Esophagus squamous epithelium (tissue), 5 donors: ENCODE measurements at regions not wholly inside any gene's neighbourhood (a gene's known extent, or its start where the extent isn't known, plus 50 kb on each side); places are given as distances from the start of the nearest gene placed in this dataset.

Experiments
- DNase-seq: peaks from one replicate; lab custom pipeline; 2025; lab: John Stamatoyannopoulos, UW
- H3K27ac ChIP-seq, 4 donors: fragments of 200-600 bp; sonication (generic); one replicate each; pipeline ENCODE4 v1.5.1; 2016 to 2019; ENCODE audit warnings: mild to moderate bottlenecking in 1 of 4
- H3K27me3 ChIP-seq, 4 donors: fragments of 200-600 bp; sonication (generic); 1 replicate in 3 of 4; 2 replicates in 1 of 4; pipeline versions ENCODE4 v1.5.1 to v1.6.0; 2017 to 2021; ENCODE audit warnings: antibody characterized with exemption in 1 of 4
- H3K36me3 ChIP-seq, 3 donors: fragments of 200-600 bp; sonication (generic); one replicate each; pipeline ENCODE4 v1.5.1; 2016 to 2019
- H3K4me1 ChIP-seq, 3 donors: fragments of 200-600 bp; sonication (generic); one replicate each; pipeline ENCODE4 v1.5.1; 2017 to 2019
- H3K4me3 ChIP-seq, 4 donors: fragments of 200-600 bp; sonication (generic); 1 replicate in 3 of 4; 2 replicates in 1 of 4; pipeline ENCODE4 v1.5.1; 2016 to 2019; ENCODE audit warnings: mild to moderate bottlenecking in 2 of 4, moderate library complexity in 1 of 4
- H3K9me3 ChIP-seq, 3 donors: fragments of 200-600 bp; sonication (generic); one replicate each; pipeline ENCODE4 v1.5.1; 2016 to 2019
- CTCF ChIP-seq, 6 experiments: fragments of 450-650 bp in 4 of 6; fragments of 200-600 bp in 2 of 6; sonication (generic) in 2 of 6; IDR thresholded peaks; one replicate each; pipeline ENCODE4 v1.5.1; 2016 to 2019; ENCODE audit warnings: antibody characterized with exemption in 6 of 6, mild to moderate bottlenecking in 4 of 6, moderate library complexity in 4 of 6
- POLR2A ChIP-seq, 4 donors: fragments of 450-650 bp; IDR thresholded peaks; one replicate each; pipeline ENCODE4 v1.6.1; 2017; ENCODE audit warnings: antibody characterized with exemption in 4 of 4, mild to moderate bottlenecking in 4 of 4, moderate library complexity in 3 of 4
- WGBS, 2 donors: methylation state at CpG; one replicate each; pipeline ENCODE4 v1.1.5; 2018; 5-methylcytosine and 5-hydroxymethylcytosine counted together
- intact Hi-C: fragments of 100-400 bp; cut with DNase I; formaldehyde crosslinking; loops from one replicate; pipeline ENCODE4 v1.15.0; 2022
- donor health status: DM: yes; HTN: yes; CAD: no.

- intact Hi-C loops: no loop called here
These were observed 665.7 kb downstream of the CDH8 start for GRCh38 chr16:61370564-61370963.

GRCh38 chr16:61366006-61366405, 670.2 kb downstream of the CDH8 start:
- Histone ChIP-seq H3K9me3 (no peaks in the 10 kb centered on the region), H3K27ac (no peak overlapping the region), H3K4me3 (no peak overlapping the region), H3K27me3 (no peaks in the 10 kb centered on the region), H3K4me1 (no peaks in the 10 kb centered on the region), H3K36me3 (no peaks in the 10 kb centered on the region)
- 53 to 55% methylated on average over 2 of the region's 2 CpGs for WGBS, 2 donors
- no peak for TF ChIP-seq POLR2A (IDR thresholded peaks at IDR 0.05)
- no peak for TF ChIP-seq CTCF (IDR thresholded peaks at IDR 0.05)
- no peak for DNase-seq
- intact Hi-C loops: no loop called here

More at GRCh38 chr16:61370564-61370963, 665.7 kb downstream of the CDH8 start:
- no peak overlapping the region for H3K27ac ChIP-seq
- WGBS, 2 donors: 40 to 53% methylated on average over 2 of the region's 2 CpGs
- no peaks in the 10 kb centered on the region for H3K9me3 ChIP-seq
- no peaks in the 10 kb centered on the region for H3K36me3 ChIP-seq
- no peaks in the 10 kb centered on the region for H3K27me3 ChIP-seq
- DNase-seq: no peak
- H3K4me3 ChIP-seq: no peak overlapping the region
- H3K4me1 ChIP-seq: no peaks in the 10 kb centered on the region
- no peak for TF ChIP-seq POLR2A (IDR thresholded peaks at IDR 0.05)

- Histone ChIP-seq H3K27me3 (no peaks in the 10 kb centered on the region), H3K27ac (no peak overlapping the region), H3K9me3 (no peaks in the 10 kb centered on the region), H3K36me3 (no peaks in the 10 kb centered on the region), H3K4me1 (no peaks in the 10 kb centered on the region), H3K4me3 (no peak overlapping the region)
- TF ChIP-seq POLR2A (IDR thresholded peaks at IDR 0.05) (no peak), CTCF (IDR thresholded peaks at IDR 0.05) (no peak)
- DNase-seq: no peak
- WGBS, 2 donors: 54% methylated on average over 3 of the region's 3 CpGs
- intact Hi-C loops: no loop called here
These were observed 671.2 kb downstream of the CDH8 start for GRCh38 chr16:61364990-61365389.

GRCh38 chr16:61362585-61362984, 673.7 kb downstream of the CDH8 start:
- Histone ChIP-seq H3K36me3 (no peaks in the 10 kb centered on the region), H3K4me3 (no peak overlapping the region), H3K27ac (no peak overlapping the region), H3K9me3 (no peaks in the 10 kb centered on the region), H3K27me3 (no peaks in the 10 kb centered on the region), H3K4me1 (no peaks in the 10 kb centered on the region)
- intact Hi-C loops: no loop called here
- 88 to 91% methylated on average over 4 of the region's 4 CpGs for WGBS, 2 donors
- DNase-seq: no peak
- TF ChIP-seq CTCF (IDR thresholded peaks at IDR 0.05) (no peak), POLR2A (IDR thresholded peaks at IDR 0.05) (no peak)

- H3K27me3 ChIP-seq: no peaks in the 10 kb centered on the region
- TF ChIP-seq CTCF (IDR thresholded peaks at IDR 0.05) (no peak), POLR2A (IDR thresholded peaks at IDR 0.05) (no peak)
- no peaks in the 10 kb centered on the region for H3K4me1 ChIP-seq
- 46 to 66% methylated on average over 3 of the region's 3 CpGs for WGBS, 2 donors
- intact Hi-C loops: no loop called here
- H3K27ac ChIP-seq: no peak overlapping the region
- no peaks in the 10 kb centered on the region for H3K9me3 ChIP-seq
- no peak for DNase-seq
- no peaks in the 10 kb centered on the region for H3K36me3 ChIP-seq
- H3K4me3 ChIP-seq: no peak overlapping the region
These were observed 691.4 kb downstream of the CDH8 start for GRCh38 chr16:61344791-61345190.

- Histone ChIP-seq H3K4me3 (no peak overlapping the region), H3K36me3 (no peaks in the 10 kb centered on the region), H3K27me3 (no peaks in the 10 kb centered on the region), H3K4me1 (no peaks in the 10 kb centered on the region), H3K27ac (no peak overlapping the region), H3K9me3 (no peaks in the 10 kb centered on the region)
- 37 to 60% methylated on average over 2 of the region's 2 CpGs for WGBS, 2 donors
- intact Hi-C loops: no loop called here
- TF ChIP-seq CTCF (IDR thresholded peaks at IDR 0.05) (no peak), POLR2A (IDR thresholded peaks at IDR 0.05) (no peak)
- no peak for DNase-seq
These were observed 703.8 kb downstream of the CDH8 start for GRCh38 chr16:61332461-61332860.
